ENCODE measurements at regions not wholly inside any gene's neighbourhood (a gene's known extent, or its start where the extent isn't known, plus 50 kb on each side); places are given as distances from the start of the nearest gene placed in this dataset.

DNA sequence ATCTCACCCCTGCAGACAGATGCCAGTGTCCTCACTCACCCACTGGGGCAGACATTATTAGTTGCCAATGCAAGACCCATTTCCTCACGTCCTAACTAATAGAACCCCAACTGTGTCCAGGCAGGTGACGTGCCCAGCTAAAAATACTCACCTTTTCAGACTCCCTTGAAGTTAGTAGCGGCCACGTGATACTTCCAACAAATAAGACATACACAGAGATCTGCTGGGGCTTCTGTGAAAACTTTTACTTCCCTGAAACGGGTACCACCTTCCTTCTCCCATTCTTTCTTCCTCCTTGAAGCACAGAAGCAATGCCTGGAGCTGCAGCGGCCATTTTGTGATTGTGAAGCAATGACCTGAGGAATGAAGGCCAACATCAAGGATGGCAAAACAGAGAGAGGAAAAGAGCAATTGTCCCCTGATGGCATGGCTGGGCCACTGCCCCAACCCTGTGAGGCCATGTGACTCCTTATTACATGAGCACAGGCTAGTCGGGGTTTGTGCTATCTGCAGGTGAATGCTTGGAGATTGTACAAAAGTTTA lies 74.4 kb upstream of the TMPRSS2 start:
- TF ChIP-seq CTCF (conservative IDR thresholded peaks at IDR 0.05; ENCODE audit: low read length): no peak
- no peak for TF ChIP-seq EZH2phosphoT487 (IDR thresholded peaks at IDR 0.05; ENCODE audit: borderline replicate concordance, low read depth, low read length)
